H9 (cell line): ENCODE measurements at regions not wholly inside any gene's neighbourhood (a gene's known extent, or its start where the extent isn't known, plus 50 kb on each side); places are given as distances from the start of the nearest gene placed in this dataset.

Experiments used
- DNase-seq: peaks from one replicate; pipeline ENCODE4 v3.0.0-alpha.2; 2017
- H2AFZ ChIP-seq: one replicate; pipeline ENCODE4 v1.6.1; 2013; ENCODE audit warnings: mild to moderate bottlenecking, low read length, control low read depth, moderate library complexity
- H2AK5ac ChIP-seq: 2 replicates; pipeline ENCODE4 v1.6.1; 2013; ENCODE audit warnings: low read length, control low read depth, mixed read lengths; ENCODE audit not compliant: insufficient read length
- H2BK120ac ChIP-seq: one replicate; pipeline ENCODE4 v1.6.1; 2013; ENCODE audit warnings: low read depth, mild to moderate bottlenecking, low read length, control low read depth, inconsistent platforms; ENCODE audit not compliant: poor library complexity, severe bottlenecking
- H2BK12ac ChIP-seq: 2 replicates; pipeline ENCODE4 v1.6.1; 2013; ENCODE audit warnings: low read length, control low read depth, mixed read lengths, low read depth; ENCODE audit not compliant: insufficient read length
- H2BK15ac ChIP-seq: 2 replicates; pipeline ENCODE4 v1.6.1; 2013; ENCODE audit warnings: low read depth, low read length, control low read depth
- H2BK20ac ChIP-seq: one replicate; pipeline ENCODE4 v1.6.1; 2013; ENCODE audit warnings: low read depth, mild to moderate bottlenecking, low read length, control low read depth, inconsistent platforms; ENCODE audit not compliant: poor library complexity, severe bottlenecking
- H2BK5ac ChIP-seq: 2 replicates; pipeline ENCODE4 v1.6.1; 2013; ENCODE audit warnings: low read length, control low read depth, mixed read lengths; ENCODE audit not compliant: insufficient read length
- H3K14ac ChIP-seq: 2 replicates; pipeline ENCODE4 v1.6.1; 2013; ENCODE audit warnings: low read length, control low read depth; ENCODE audit not compliant: insufficient read depth
- H3K18ac ChIP-seq: 2 replicates; pipeline ENCODE4 v1.6.1; 2013; ENCODE audit warnings: low read depth, mild to moderate bottlenecking, mixed read lengths, low read length, control low read depth; ENCODE audit not compliant: insufficient read length
- H3K23ac ChIP-seq: 2 replicates; pipeline ENCODE4 v1.6.1; 2013; ENCODE audit warnings: low read length, control low read depth, mixed read lengths, low read depth; ENCODE audit not compliant: insufficient read length
- H3K23me2 ChIP-seq: 2 replicates; pipeline ENCODE4 v1.6.1; 2013; ENCODE audit warnings: low read depth, mild to moderate bottlenecking, mixed read lengths, low read length, control low read depth; ENCODE audit not compliant: insufficient read length, poor library complexity, severe bottlenecking
- H3K27ac ChIP-seq: 2 replicates; pipeline ENCODE4 v1.5.1; 2013; ENCODE audit warnings: low read length, control low read depth, mixed read lengths, low read depth; ENCODE audit not compliant: insufficient read length
- H3K27me3 ChIP-seq: 2 replicates; pipeline ENCODE4 v1.6.1; 2013; ENCODE audit warnings: low read length, control low read depth, inconsistent platforms; ENCODE audit not compliant: insufficient read depth
- H3K4ac ChIP-seq: 2 replicates; pipeline ENCODE4 v1.6.1; 2013; ENCODE audit warnings: low read depth, mild to moderate bottlenecking, control low read depth, inconsistent platforms, low read length, moderate library complexity
- H3K4me1 ChIP-seq: 2 replicates; pipeline ENCODE4 v1.6.1; 2013; ENCODE audit warnings: low read length, control low read depth, inconsistent platforms; ENCODE audit not compliant: insufficient read depth
- H3K4me2 ChIP-seq: 2 replicates; pipeline ENCODE4 v1.6.1; 2013; ENCODE audit warnings: low read length, control low read depth, mixed read lengths; ENCODE audit not compliant: insufficient read length, insufficient read depth
- H3K56ac ChIP-seq: 2 replicates; pipeline ENCODE4 v1.6.1; 2013; ENCODE audit warnings: low read depth, mild to moderate bottlenecking, mixed read lengths, low read length, control low read depth; ENCODE audit not compliant: insufficient read length
- H3K79me1 ChIP-seq: 2 replicates; pipeline ENCODE4 v1.6.1; 2013; ENCODE audit warnings: low read depth, mild to moderate bottlenecking, moderate library complexity, low read length, control low read depth, inconsistent platforms; ENCODE audit not compliant: insufficient read depth, poor library complexity, severe bottlenecking
- H3K79me2 ChIP-seq: 2 replicates; pipeline ENCODE4 v1.6.1; 2013; ENCODE audit warnings: low read length, control low read depth, inconsistent platforms; ENCODE audit not compliant: insufficient read depth
- H3K9ac ChIP-seq: 2 replicates; pipeline ENCODE4 v1.6.1; 2013; ENCODE audit warnings: low read length, control low read depth, mixed read lengths; ENCODE audit not compliant: insufficient read length; ENCODE audit errors: extremely low read depth
- H3K9me3 ChIP-seq: one replicate; pipeline ENCODE4 v1.6.1; 2013; ENCODE audit warnings: low read depth, low read length, inconsistent platforms; ENCODE audit not compliant: control insufficient read depth
- H3T11ph ChIP-seq: one replicate; pipeline ENCODE4 v1.6.1; 2013; ENCODE audit warnings: mild to moderate bottlenecking, low read length, control low read depth, inconsistent platforms
- H4K20me1 ChIP-seq: one replicate; pipeline ENCODE4 v1.6.1; 2013; ENCODE audit not compliant: control insufficient read depth, insufficient read length, insufficient read depth
- H4K5ac ChIP-seq: 2 replicates; pipeline ENCODE4 v1.6.1; 2013; ENCODE audit warnings: low read depth, mild to moderate bottlenecking, mixed read lengths, low read length, control low read depth; ENCODE audit not compliant: insufficient read length
- H4K8ac ChIP-seq: replicated peaks from 2 replicates; pipeline ENCODE4 v1.6.1; 2013; ENCODE audit warnings: low read length, control low read depth, mixed read lengths, low read depth; ENCODE audit not compliant: insufficient read length
- H4K91ac ChIP-seq: 2 replicates; pipeline ENCODE4 v1.6.1; 2013; ENCODE audit warnings: low read depth, mild to moderate bottlenecking, moderate library complexity, mixed read lengths, low read length, control low read depth; ENCODE audit not compliant: insufficient read length
- H3K27ac Mint-ChIP-seq, 3 experiments: 2 replicates in 2 of 3; 3 replicates in 1 of 3; pipeline ENCODE4 v1.8.0; 2020 to 2021; ENCODE audit warnings: mixed read lengths in 3 of 3, mild to moderate bottlenecking in 1 of 3, moderate library complexity in 1 of 3
- H3K27me3 Mint-ChIP-seq: 2 replicates; pipeline ENCODE4 v1.8.0; 2021; ENCODE audit warnings: low read depth, mild to moderate bottlenecking, moderate library complexity, mixed read lengths
- H3K36me3 Mint-ChIP-seq, 3 experiments: 2 replicates in 2 of 3; 3 replicates in 1 of 3; pipeline ENCODE4 v1.8.0; 2020 to 2021; ENCODE audit warnings: low read depth in 3 of 3, mixed read lengths in 3 of 3; ENCODE audit not compliant: insufficient read depth in 1 of 3
- H3K4me1 Mint-ChIP-seq, 2 experiments: 2 replicates each; pipeline ENCODE4 v1.8.0; 2020; ENCODE audit warnings: mixed read lengths in 2 of 2
- H3K4me3 Mint-ChIP-seq, 2 experiments: 2 replicates in 1 of 2; 3 replicates in 1 of 2; pipeline ENCODE4 v1.8.0; 2020 to 2021; ENCODE audit warnings: mild to moderate bottlenecking in 2 of 2, mixed read lengths in 2 of 2, moderate library complexity in 1 of 2
- H3K9me3 Mint-ChIP-seq, 2 experiments: 2 replicates in 1 of 2; 3 replicates in 1 of 2; pipeline ENCODE4 v1.8.0; 2020; ENCODE audit warnings: mild to moderate bottlenecking in 2 of 2, mixed read lengths in 2 of 2, moderate library complexity in 1 of 2
- CTCF ChIP-seq: fragments of 200-600 bp; sonication (generic); conservative IDR thresholded peaks from 3 replicates; pipeline ENCODE4 v1.8.0; 2021; ENCODE audit warnings: antibody characterized with exemption, mild to moderate bottlenecking
- WGBS: extraction: QIAGEN DNeasy Blood & Tissue Kit; methylation state at CpG from one replicate; pipeline ENCODE4 v1.1.7; 2013; ENCODE audit warnings: missing lambda C conversion rate, low lambda C conversion rate, mixed read lengths; ENCODE audit not compliant: insufficient read length; ENCODE audit errors: extremely low coverage; 5-methylcytosine and 5-hydroxymethylcytosine counted together

GRCh38 chr5:71982717-71983395 is 124.4 kb upstream of the MAP1B start:
- Histone ChIP-seq H2AK5ac (no peak overlapping the region), H3K4ac (no peak overlapping the region), H3T11ph (no peak overlapping the region), H3K4me1 (no peaks in the 10 kb centered on the region), H2BK120ac (no peak overlapping the region), H3K27me3 (no peaks in the 10 kb centered on the region), H2BK15ac (no peak overlapping the region), H3K14ac (no peak overlapping the region), H2AFZ (no peak overlapping the region), H4K5ac (no peak overlapping the region), H3K9me3 (no peaks in the 10 kb centered on the region), H3K23me2 (no peaks in the 10 kb centered on the region), H3K79me1 (no peaks in the 10 kb centered on the region), H2BK12ac (no peak overlapping the region), H3K4me2 (no peak overlapping the region), H3K23ac (no peak overlapping the region), H2BK5ac (no peak overlapping the region), H4K8ac (no peak overlapping the region), H3K56ac (no peak overlapping the region), H4K20me1 (no peaks in the 10 kb centered on the region), H3K79me2 (no peaks in the 10 kb centered on the region), H3K27ac (no peak overlapping the region), H4K91ac (no peak overlapping the region), H3K18ac (no peak overlapping the region), H3K9ac (no peak overlapping the region), H2BK20ac (no peak overlapping the region)
- WGBS: no CpG with 5 or more reads among the region's 2 CpGs
- TF ChIP-seq CTCF: no peak
- Mint-ChIP-seq H3K9me3 (peaks cover 8 to 20% of the 10 kb centered on the region in 2 experiments), H3K27ac (no peak overlapping the region), H3K4me3 (no peak overlapping the region), H3K36me3 (peaks cover 0 to 15% (median 2%) of the 10 kb centered on the region in 3 experiments; a peak in 3 of 7 replicates), H3K27me3 (no peaks in the 10 kb centered on the region), H3K4me1 (no peaks in the 10 kb centered on the region)
- DNase-seq: no peak
